Thymus (tissue), 11 donors: ENCODE measurements at regions not wholly inside any gene's neighbourhood (a gene's known extent, or its start where the extent isn't known, plus 50 kb on each side); places are given as distances from the start of the nearest gene placed in this dataset.

ENCODE experiments used
- DNase-seq, 9 donors: peaks; one replicate each; pipeline ENCODE4 v3.0.0-alpha.2; 2013; ENCODE audit warnings: low spot score in 9 of 9, low read depth in 6 of 9, missing footprints in 1 of 9
- H3K27ac ChIP-seq, 2 donors: one replicate each; pipeline ENCODE4 v1.5.1; 2013; ENCODE audit warnings: control low read depth in 1 of 2, low read depth in 1 of 2, low read length in 1 of 2, mild to moderate bottlenecking in 1 of 2, moderate library complexity in 1 of 2
- H3K27me3 ChIP-seq, 2 donors: one replicate each; pipeline ENCODE4 v1.5.1; 2013; ENCODE audit warnings: low read length in 1 of 2; ENCODE audit not compliant: control insufficient read depth in 2 of 2, insufficient read depth in 1 of 2
- H3K36me3 ChIP-seq, 2 donors: one replicate each; pipeline ENCODE4 v1.5.1; 2013; ENCODE audit warnings: low read length in 1 of 2, mild to moderate bottlenecking in 1 of 2, moderate library complexity in 1 of 2; ENCODE audit not compliant: control insufficient read depth in 2 of 2, insufficient read depth in 2 of 2
- H3K4me1 ChIP-seq, 2 donors: one replicate each; pipeline ENCODE4 v1.5.1; 2013; ENCODE audit warnings: low read length in 2 of 2; ENCODE audit not compliant: control insufficient read depth in 2 of 2, insufficient read depth in 2 of 2
- H3K4me3 ChIP-seq, 2 donors: one replicate each; pipeline ENCODE4 v1.5.1; 2013; ENCODE audit warnings: low read length in 2 of 2, control low read depth in 1 of 2, mild to moderate bottlenecking in 1 of 2
- H3K9me3 ChIP-seq, 2 donors: one replicate each; pipeline ENCODE4 v1.5.1; 2013; ENCODE audit warnings: low read length in 1 of 2, mild to moderate bottlenecking in 1 of 2; ENCODE audit not compliant: control insufficient read depth in 2 of 2, insufficient read depth in 1 of 2
- WGBS: extraction: QIAGEN DNeasy Blood & Tissue Kit; methylation state at CpG from one replicate; pipeline ENCODE4 v1.1.7; 2013; 5-methylcytosine and 5-hydroxymethylcytosine counted together
- donor health status: healthy.

DNA sequence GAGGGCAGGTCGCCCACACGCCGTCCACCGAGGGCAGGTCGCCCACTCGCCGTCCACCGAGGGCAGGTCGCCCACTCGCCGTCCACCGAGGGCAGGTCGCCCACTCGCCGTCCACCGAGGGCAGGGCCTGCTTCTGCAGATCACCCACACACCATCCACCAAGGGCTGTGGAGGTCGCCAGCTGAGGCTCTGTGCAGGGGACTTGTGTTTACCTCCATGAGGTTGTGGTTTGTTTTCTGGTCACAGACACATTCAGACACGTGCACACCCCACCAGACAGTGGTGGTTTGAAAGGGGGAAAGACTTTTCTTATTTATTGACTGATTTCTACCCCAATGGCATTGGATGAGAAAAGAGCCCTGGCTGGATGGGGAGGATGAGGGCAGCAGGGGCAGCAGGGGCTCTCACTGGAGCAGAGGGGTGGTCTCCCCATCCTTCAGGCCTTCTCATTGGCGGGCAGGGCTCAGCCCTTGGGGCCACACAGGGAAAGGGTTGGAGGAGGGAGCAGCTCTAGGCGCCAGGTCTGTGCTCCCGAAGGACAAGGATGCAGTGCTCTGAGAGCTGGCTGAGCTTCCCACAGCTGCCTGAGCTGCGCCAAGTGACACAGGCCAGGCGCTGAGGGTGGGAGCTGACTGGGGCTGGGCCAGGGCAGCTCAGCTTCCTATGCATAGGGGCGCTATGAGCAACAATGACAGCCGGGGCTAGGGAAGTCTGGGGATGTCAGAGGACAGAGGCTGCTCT, 252.6 kb upstream of the B3GAT1 start:
- Histone ChIP-seq H3K9me3 (no peaks in the 10 kb centered on the region), H3K4me1 (no peaks in the 10 kb centered on the region), H3K36me3 (no peaks in the 10 kb centered on the region), H3K4me3 (no peak overlapping the region), H3K27ac (no peak overlapping the region), H3K27me3 (no peaks in the 10 kb centered on the region)
- no peak for DNase-seq
- 88% methylated on average over 25 of the region's 25 CpGs for WGBS

DNA sequence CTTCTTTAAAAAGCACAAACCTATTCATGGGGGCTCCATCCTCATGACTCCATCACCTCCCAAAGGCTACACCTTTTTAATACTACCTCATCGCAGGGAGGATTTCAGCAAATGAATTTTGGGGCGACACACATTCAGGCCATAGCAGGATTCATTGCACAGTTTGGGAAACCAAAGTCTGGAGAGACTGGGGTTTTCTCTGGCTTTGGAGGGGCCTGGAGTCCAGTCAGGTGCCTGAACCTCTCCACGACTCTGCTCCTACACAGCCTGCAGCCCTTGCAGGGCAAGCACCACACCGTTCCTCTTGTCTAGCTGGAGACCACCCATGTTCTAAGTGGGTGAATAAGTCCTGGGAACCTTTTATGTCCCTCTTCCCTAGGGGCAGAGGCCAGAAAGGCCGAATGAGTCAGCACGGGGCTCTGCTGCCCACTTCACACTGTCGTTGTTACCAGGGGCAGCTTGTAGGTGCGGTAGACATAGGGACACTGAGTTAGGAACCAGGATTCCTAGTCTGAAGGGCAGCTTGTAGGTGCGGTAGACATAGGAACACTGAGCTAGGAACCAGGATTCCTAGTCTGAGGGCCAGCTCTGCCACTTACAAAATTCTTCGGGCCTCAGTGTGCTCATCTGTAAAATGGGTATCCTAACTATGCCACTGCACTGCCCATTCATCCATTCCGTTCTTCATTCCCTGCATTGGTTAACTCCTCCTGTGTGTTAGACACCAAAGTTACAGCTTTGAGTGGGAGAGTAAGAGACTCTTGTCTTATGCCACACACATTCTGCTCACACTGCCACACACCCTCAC, 251.7 kb upstream of the B3GAT1 start:
- Histone ChIP-seq H3K9me3 (no peaks in the 10 kb centered on the region), H3K27ac (no peak overlapping the region), H3K4me1 (no peaks in the 10 kb centered on the region), H3K27me3 (no peaks in the 10 kb centered on the region), H3K36me3 (no peaks in the 10 kb centered on the region), H3K4me3 (no peak overlapping the region)
- WGBS, result 96% methylated on average over 11 of the region's 11 CpGs
- no peak for DNase-seq

DNA sequence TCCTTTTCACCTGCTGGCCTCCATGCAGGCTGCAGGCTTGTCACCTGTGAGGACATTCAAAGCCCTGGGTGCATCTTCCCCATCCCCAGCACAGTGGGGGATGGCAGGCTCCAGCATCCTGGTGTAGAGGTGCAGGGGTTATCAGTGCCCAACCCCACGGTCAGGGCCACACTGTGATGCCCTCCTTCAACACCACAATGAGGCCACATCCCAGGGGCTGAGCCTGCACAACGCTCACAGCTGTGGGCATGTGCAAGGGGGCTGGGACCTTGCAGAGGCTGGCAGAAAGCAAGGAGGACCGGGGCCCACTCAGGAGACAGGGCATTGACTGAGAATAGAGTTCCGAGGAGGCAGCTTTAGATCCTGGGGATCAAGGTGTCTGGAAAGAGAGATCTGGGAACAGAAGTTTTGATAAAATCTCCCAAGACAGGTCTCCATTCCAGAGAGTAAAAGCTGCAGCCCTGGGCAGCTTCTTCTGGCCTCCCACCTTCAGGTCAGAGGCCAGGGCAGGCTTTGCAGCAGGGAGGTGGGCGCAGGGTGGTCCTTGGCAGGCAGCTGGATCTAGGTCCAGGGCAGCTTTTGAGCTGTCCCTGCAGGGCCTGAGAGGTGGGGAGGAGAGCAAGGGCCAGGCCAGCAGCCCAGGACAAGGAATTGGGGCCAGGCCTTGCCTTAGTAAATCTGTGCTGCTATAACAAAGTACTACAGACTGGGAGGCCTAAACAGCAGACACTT, 250.8 kb upstream of the B3GAT1 start:
- DNase-seq, result no peak

DNA sequence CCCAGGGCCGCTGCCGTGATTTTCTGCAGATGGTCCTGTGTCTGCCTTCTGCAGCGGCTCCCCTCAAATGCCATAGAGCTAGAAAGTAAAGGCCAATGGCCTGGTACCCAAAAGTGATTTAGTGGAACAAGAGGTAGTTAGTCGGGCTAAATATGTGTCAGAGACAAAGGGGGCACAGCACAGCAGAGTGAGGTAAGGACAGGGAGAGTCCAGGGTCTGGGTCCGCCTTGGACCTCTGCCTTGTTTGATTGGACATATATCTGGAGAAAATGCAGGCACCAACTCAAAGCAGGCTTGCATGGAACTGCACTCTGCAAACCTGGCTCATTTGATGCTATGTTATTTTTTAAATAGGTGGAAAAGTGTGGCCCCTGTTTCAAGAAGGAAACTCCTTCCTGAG, 249.6 kb upstream of the B3GAT1 start:
- Histone ChIP-seq H3K27me3 (no peaks in the 10 kb centered on the region), H3K9me3 (no peaks in the 10 kb centered on the region), H3K4me3 (no peak overlapping the region), H3K4me1 (no peaks in the 10 kb centered on the region), H3K36me3 (no peaks in the 10 kb centered on the region), H3K27ac (no peak overlapping the region)
- no peak for DNase-seq
- WGBS, result 93% methylated on average over 5 of the region's 5 CpGs

More for the DNA sequence above, 250.8 kb upstream of the B3GAT1 start:
- no peaks in the 10 kb centered on the region for H3K4me1 ChIP-seq
- H3K27me3 ChIP-seq, result no peaks in the 10 kb centered on the region
- no peaks in the 10 kb centered on the region for H3K36me3 ChIP-seq
- 88% methylated on average over 5 of the region's 5 CpGs for WGBS
- no peak overlapping the region for H3K27ac ChIP-seq
- no peak overlapping the region for H3K4me3 ChIP-seq
- no peaks in the 10 kb centered on the region for H3K9me3 ChIP-seq

DNA sequence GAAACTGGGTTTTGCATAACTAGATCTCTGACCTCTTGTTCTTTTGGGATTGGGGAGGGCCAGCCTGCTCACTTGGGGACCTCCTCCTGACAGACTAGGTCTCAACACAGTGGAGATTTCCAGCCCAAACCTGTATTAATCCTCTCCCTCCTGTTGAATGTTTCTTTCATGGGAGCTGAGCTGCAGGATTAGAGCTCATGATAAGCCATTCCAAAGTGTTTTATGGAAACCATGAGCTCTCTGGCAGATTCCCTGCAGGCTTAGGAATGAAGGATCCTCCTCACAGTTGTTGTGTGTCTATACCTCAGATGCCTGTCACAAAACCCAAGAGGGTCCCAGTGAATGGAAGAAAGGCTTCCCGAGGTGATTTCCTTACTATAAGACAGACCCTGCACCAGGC, 248.4 kb upstream of the B3GAT1 start:
- H3K4me3 ChIP-seq, result no peak overlapping the region
- H3K36me3 ChIP-seq, result no peaks in the 10 kb centered on the region
- H3K4me1 ChIP-seq, result no peaks in the 10 kb centered on the region
- no peak overlapping the region for H3K27ac ChIP-seq
- DNase-seq, result no peak
- WGBS, result 84% methylated on average over 1 of the region's 1 CpG
- no peaks in the 10 kb centered on the region for H3K27me3 ChIP-seq
- H3K9me3 ChIP-seq, result peaks cover 0 to 3% of the 10 kb centered on the region in 2 donors

DNA sequence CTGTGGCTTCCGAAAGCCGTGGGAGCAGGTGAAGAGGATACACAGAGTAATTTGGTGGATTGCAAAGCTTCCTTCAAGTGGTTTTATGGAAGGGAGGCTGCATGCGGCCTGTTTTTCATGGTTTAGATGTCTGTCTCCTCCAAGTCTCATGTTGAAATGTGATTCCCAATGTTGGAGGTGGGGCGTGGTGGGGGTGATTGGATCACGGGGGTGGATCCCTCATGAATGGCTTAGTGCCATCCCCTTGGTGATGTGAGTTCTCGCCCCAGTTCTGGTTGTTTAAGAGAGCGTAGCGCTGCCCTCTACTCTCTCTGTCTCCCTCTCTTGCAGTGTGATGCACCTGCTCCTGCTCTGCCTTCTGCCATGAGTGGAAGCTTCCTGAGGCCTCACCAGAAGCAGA, 247.8 kb upstream of the B3GAT1 start:
- Histone ChIP-seq H3K36me3 (no peaks in the 10 kb centered on the region), H3K9me3 (peaks cover 0 to 3% of the 10 kb centered on the region in 2 donors), H3K27me3 (no peaks in the 10 kb centered on the region), H3K27ac (no peak overlapping the region), H3K4me1 (no peaks in the 10 kb centered on the region), H3K4me3 (no peak overlapping the region)
- no peak for DNase-seq
- WGBS, result 94% methylated on average over 8 of the region's 8 CpGs

DNA sequence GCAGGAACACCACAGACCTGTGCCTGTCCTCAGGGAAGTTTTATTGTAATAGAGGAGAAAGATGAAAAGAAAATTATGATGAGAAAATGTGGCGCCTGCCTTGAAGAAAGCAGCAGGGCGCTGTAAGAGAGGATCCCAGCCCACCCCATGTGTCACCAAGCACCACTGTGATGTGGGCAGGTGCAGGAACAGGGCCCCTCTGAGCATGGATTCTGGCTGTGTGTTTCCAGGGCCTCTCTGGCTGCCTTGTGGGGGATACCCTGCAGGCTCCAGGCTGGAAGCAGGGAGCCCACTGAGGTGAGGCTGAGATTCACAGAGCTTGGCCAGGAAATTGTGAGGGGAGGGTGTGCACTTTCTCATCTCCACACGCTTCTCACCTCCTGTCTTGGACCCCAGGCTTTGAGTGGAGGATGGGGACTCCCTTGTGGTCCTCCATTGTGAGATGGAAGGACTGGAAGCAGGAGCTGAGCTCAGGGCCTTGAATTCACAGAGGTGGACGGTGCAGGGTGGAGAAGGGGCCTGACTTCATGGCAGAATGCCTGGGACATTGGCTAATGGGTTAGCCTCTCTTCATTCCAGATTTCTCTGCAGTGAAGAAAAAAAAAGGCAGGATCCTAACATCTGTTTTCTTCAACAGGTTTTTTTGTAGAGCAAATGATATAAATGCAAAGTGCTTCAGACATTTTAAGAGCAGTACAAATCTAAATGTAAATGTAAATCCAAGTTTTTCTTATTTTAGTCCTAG, 246.6 kb upstream of the B3GAT1 start:
- no peak overlapping the region for H3K4me3 ChIP-seq
- H3K27me3 ChIP-seq, result no peaks in the 10 kb centered on the region
- peaks cover 0 to 3% of the 10 kb centered on the region in 2 donors for H3K9me3 ChIP-seq
- H3K36me3 ChIP-seq, result no peaks in the 10 kb centered on the region
- no peaks in the 10 kb centered on the region for H3K4me1 ChIP-seq
- WGBS, result 84% methylated on average over 4 of the region's 4 CpGs
- no peak for DNase-seq
- no peak overlapping the region for H3K27ac ChIP-seq

DNA sequence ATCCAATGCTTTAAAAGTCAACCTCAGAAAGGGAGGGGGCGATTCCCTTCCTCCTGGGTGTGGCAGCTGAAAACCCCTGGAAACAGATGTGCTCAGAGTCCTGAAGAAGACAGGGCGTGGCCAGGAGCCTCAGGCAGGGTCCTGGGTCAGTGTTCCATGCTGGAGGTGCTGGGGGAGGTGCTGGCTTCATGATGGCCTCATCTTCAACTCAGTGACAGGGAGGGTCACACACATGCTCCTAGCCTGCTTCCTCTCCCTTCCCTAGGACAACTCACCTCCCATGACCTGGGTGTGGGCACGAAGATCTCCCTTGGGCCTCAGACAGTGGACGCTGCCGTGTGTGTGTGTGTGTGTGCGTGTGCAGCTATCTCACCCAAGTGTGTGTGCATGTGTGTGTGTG, 245.6 kb upstream of the B3GAT1 start:
- no peak overlapping the region for H3K27ac ChIP-seq
- no peaks in the 10 kb centered on the region for H3K4me1 ChIP-seq
- 84% methylated on average over 6 of the region's 6 CpGs for WGBS
- H3K9me3 ChIP-seq, result peaks cover 0 to 3% of the 10 kb centered on the region in 2 donors
- no peak for DNase-seq
- peaks cover 0 to 1% of the 10 kb centered on the region in 2 donors for H3K27me3 ChIP-seq
- H3K4me3 ChIP-seq, result no peak overlapping the region
- H3K36me3 ChIP-seq, result no peaks in the 10 kb centered on the region
